Effector CD8-positive, alpha-beta T cell (primary cell): ENCODE measurements at regions not wholly inside any gene's neighbourhood (a gene's known extent, or its start where the extent isn't known, plus 50 kb on each side); places are given as distances from the start of the nearest gene placed in this dataset.

Experiments
- DNase-seq: peaks from one replicate; lab custom pipeline; 2025; lab: John Stamatoyannopoulos, UW

- DNase-seq = no peak
These were observed 281.6 kb downstream of the KIF4B start for GRCh38 chr5:155295111-155295510.

GRCh38 chr5:155299386-155300005, 285.9 kb downstream of the KIF4B start:
- DNase-seq = no peak

- no peak for DNase-seq
These were observed 289.6 kb downstream of the KIF4B start for GRCh38 chr5:155303120-155303519.

- no peak for DNase-seq
These were observed 293.7 kb downstream of the KIF4B start for GRCh38 chr5:155307229-155307628.

GRCh38 chr5:155308289-155308688, 294.7 kb downstream of the KIF4B start:
- no peak for DNase-seq

GRCh38 chr5:155309021-155309746, 295.6 kb downstream of the KIF4B start:
- DNase-seq = no peak

- DNase-seq = no peak
These were observed 298.2 kb downstream of the KIF4B start for GRCh38 chr5:155311721-155312120.

- DNase-seq = no peak
These were observed 300.0 kb downstream of the KIF4B start for GRCh38 chr5:155313518-155313917.

- no peak for DNase-seq
These were observed 302.6 kb downstream of the KIF4B start for GRCh38 chr5:155316070-155316714.

- DNase-seq = no peak
These were observed 319.1 kb downstream of the KIF4B start for GRCh38 chr5:155332618-155333017.

GRCh38 chr5:155342956-155343355, 329.4 kb downstream of the KIF4B start:
- no peak for DNase-seq

GRCh38 chr5:155343468-155343867, 329.9 kb downstream of the KIF4B start:
- DNase-seq = no peak

- no peak for DNase-seq
These were observed 339.7 kb downstream of the KIF4B start for GRCh38 chr5:155353231-155353630.

GRCh38 chr5:155366096-155366495, 352.5 kb downstream of the KIF4B start:
- no peak for DNase-seq

GRCh38 chr5:155367841-155368240, 354.3 kb downstream of the KIF4B start:
- no peak for DNase-seq

GRCh38 chr5:155368490-155368889, 354.9 kb downstream of the KIF4B start:
- DNase-seq = no peak

GRCh38 chr5:155380480-155380879, 366.9 kb downstream of the KIF4B start:
- DNase-seq = no peak

- DNase-seq = no peak
These were observed 368.1 kb downstream of the KIF4B start for GRCh38 chr5:155381654-155382053.

- no peak for DNase-seq
These were observed 375.9 kb downstream of the KIF4B start for GRCh38 chr5:155389498-155389897.

GRCh38 chr5:155394727-155395126, 381.2 kb downstream of the KIF4B start:
- DNase-seq = no peak

GRCh38 chr5:155402927-155403640, 389.5 kb downstream of the KIF4B start:
- no peak for DNase-seq

- no peak for DNase-seq
These were observed 393.3 kb downstream of the KIF4B start for GRCh38 chr5:155406815-155407214.

- no peak for DNase-seq
These were observed 394.9 kb downstream of the KIF4B start for GRCh38 chr5:155408465-155408864.
